ENCODE measurements at regions not wholly inside any gene's neighbourhood (a gene's known extent, or its start where the extent isn't known, plus 50 kb on each side); places are given as distances from the start of the nearest gene placed in this dataset.

DNA sequence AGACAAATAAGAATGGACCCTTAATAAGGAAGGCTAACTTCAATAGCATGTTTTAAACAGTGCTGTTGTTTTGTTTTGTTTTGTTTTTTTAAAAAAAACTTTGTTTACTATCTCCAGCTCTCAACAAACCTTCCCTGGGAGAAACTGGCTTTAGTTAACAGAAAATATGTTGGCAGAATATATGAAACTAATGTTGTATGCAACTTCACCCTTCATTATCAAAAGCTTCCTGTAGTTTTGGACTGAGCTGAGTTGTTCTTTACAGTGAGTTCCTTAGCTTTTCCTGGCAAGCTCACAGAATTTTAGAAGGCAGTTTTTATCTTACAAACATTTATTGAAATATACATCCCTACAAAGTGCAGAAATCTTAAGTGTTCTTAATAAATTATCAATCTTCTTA is 2480.7 kb upstream of the PCDH20 start:
- CTCF ChIA-PET = no interaction called here
- RAD21 ChIA-PET (ENCODE audit: unreplicated experiment) = no interaction called here
- H3K27ac ChIP-seq (ENCODE audit: control insufficient read depth, insufficient read depth) = no peak overlapping the region
- H3K36me3 ChIP-seq (ENCODE audit: control insufficient read depth in 2 of 2, insufficient read depth in 2 of 2, low read length in 1 of 2) = no peaks in the 10 kb centered on the region
- FAIRE-seq (no peak), DNase-seq (ENCODE audit: low read depth, low spot score) (no peak), ATAC-seq (no peak)
- no peaks in the 10 kb centered on the region for H3K27me3 ChIP-seq (replicated peaks in 1 of 2; ENCODE audit: control insufficient read depth in 2 of 2, insufficient read depth in 2 of 2, low read length in 1 of 2)
- H2AFZ ChIP-seq (ENCODE audit: control insufficient read depth, low read depth, low read length) = no peak overlapping the region
- H3K9me3 ChIP-seq (replicated peaks; ENCODE audit: control insufficient read depth, insufficient read depth, low read length) = no peaks in the 10 kb centered on the region
- H3K4me3 ChIP-seq = no peak overlapping the region
- BruUV-seq (replicated peaks) = no TSS peak
- TF ChIP-seq, protein P1, sequence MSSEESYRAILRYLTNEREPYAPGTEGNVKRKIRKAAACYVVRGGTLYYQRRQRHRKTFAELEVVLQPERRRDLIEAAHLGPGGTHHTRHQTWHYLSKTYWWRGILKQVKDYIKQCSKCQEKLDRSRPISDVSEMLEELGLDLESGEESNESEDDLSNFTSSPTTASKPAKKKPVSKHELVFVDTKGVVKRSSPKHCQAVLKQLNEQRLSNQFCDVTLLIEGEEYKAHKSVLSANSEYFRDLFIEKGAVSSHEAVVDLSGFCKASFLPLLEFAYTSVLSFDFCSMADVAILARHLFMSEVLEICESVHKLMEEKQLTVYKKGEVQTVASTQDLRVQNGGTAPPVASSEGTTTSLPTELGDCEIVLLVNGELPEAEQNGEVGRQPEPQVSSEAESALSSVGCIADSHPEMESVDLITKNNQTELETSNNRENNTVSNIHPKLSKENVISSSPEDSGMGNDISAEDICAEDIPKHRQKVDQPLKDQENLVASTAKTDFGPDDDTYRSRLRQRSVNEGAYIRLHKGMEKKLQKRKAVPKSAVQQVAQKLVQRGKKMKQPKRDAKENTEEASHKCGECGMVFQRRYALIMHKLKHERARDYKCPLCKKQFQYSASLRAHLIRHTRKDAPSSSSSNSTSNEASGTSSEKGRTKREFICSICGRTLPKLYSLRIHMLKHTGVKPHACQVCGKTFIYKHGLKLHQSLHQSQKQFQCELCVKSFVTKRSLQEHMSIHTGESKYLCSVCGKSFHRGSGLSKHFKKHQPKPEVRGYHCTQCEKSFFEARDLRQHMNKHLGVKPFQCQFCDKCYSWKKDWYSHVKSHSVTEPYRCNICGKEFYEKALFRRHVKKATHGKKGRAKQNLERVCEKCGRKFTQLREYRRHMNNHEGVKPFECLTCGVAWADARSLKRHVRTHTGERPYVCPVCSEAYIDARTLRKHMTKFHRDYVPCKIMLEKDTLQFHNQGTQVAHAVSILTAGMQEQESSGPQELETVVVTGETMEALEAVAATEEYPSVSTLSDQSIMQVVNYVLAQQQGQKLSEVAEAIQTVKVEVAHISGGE (CRISPR knock-in tag; IDR thresholded peaks at IDR 0.05) = no peak
- no peak for TF ChIP-seq WRNIP1 (IDR thresholded peaks at IDR 0.05; ENCODE audit: borderline replicate concordance, low read depth, low read length)
- no peak for TF ChIP-seq MTA2 (IDR thresholded peaks at IDR 0.05; ENCODE audit: low read depth)
- no peak for TF ChIP-seq JUNB (IDR thresholded peaks at IDR 0.05)
- TF ChIP-seq, protein P2, sequence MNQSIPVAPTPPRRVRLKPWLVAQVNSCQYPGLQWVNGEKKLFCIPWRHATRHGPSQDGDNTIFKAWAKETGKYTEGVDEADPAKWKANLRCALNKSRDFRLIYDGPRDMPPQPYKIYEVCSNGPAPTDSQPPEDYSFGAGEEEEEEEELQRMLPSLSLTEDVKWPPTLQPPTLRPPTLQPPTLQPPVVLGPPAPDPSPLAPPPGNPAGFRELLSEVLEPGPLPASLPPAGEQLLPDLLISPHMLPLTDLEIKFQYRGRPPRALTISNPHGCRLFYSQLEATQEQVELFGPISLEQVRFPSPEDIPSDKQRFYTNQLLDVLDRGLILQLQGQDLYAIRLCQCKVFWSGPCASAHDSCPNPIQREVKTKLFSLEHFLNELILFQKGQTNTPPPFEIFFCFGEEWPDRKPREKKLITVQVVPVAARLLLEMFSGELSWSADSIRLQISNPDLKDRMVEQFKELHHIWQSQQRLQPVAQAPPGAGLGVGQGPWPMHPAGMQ (IDR thresholded peaks at IDR 0.05; ENCODE audit: borderline replicate concordance) = no peak
- in situ Hi-C loops (cut with MboI) = no loop called here
- H3K4me2 ChIP-seq (ENCODE audit: control insufficient read depth, insufficient read depth) = no peak overlapping the region
- H4K20me1 ChIP-seq (ENCODE audit: control insufficient read depth, insufficient read depth) = no peaks in the 10 kb centered on the region
- H3K4me1 ChIP-seq (ENCODE audit: control insufficient read depth, insufficient read depth, low read length) = no peaks in the 10 kb centered on the region
- H3K79me2 ChIP-seq (ENCODE audit: control insufficient read depth, insufficient read depth, low read length) = no peaks in the 10 kb centered on the region
- POLR2A ChIA-PET = no interaction called here
- intact Hi-C loops (cut with micrococcal nuclease; ENCODE audit: unreplicated experiment) = no loop called here
- H3K9ac ChIP-seq (ENCODE audit: control insufficient read depth, insufficient read depth, low read length) = no peak overlapping the region
- SMC1A ChIA-PET (ENCODE audit: uncharacterized antibody, unreplicated experiment) = no interaction called here
